ENCODE measurements at regions not wholly inside any gene's neighbourhood (a gene's known extent, or its start where the extent isn't known, plus 50 kb on each side); places are given as distances from the start of the nearest gene placed in this dataset.

- Histone ChIP-seq H3K79me2 (ENCODE audit: insufficient read depth) (no peaks in the 10 kb centered on the region), H3K4me1 (ENCODE audit: control insufficient read depth in 1 of 2, insufficient read depth in 2 of 2, low read depth in 1 of 2, low read length in 1 of 2) (no peaks in the 10 kb centered on the region), H3K4me3 (ENCODE audit: low read depth in 2 of 2, low read length in 1 of 2) (no peak overlapping the region), H3K4me2 (no peak overlapping the region), H3K27ac (ENCODE audit: low read depth in 2 of 2, low read length in 1 of 2) (no peak overlapping the region), H3K36me3 (replicated peaks in 1 of 2; ENCODE audit: control insufficient read depth in 1 of 2, insufficient read depth in 2 of 2, low read length in 1 of 2) (no peaks in the 10 kb centered on the region), H3K27me3 (ENCODE audit: insufficient read depth) (peaks cover 5% of the 10 kb centered on the region; the same call in 1 of the 2 replicates), H2AFZ (ENCODE audit: low read depth) (no peak overlapping the region), H4K20me1 (ENCODE audit: insufficient read depth) (no peaks in the 10 kb centered on the region), H3K9ac (no peak overlapping the region), H3K9me2 (no peaks in the 10 kb centered on the region), H3F3A (replicated peaks; ENCODE audit: insufficient read depth) (no peaks in the 10 kb centered on the region), H3K9me3 (no peaks in the 10 kb centered on the region)
- TF ChIP-seq, protein P1, sequence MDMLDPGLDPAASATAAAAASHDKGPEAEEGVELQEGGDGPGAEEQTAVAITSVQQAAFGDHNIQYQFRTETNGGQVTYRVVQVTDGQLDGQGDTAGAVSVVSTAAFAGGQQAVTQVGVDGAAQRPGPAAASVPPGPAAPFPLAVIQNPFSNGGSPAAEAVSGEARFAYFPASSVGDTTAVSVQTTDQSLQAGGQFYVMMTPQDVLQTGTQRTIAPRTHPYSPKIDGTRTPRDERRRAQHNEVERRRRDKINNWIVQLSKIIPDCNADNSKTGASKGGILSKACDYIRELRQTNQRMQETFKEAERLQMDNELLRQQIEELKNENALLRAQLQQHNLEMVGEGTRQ (IDR thresholded peaks at IDR 0.05; ENCODE audit: borderline replicate concordance, low read depth, low read length): no peak
- TF ChIP-seq IRF3 (IDR thresholded peaks at IDR 0.05; ENCODE audit: low read depth, low read length) (no peak), ELF1 (IDR thresholded peaks at IDR 0.05) (no peak)
- no peak for DNase-seq
- POLR2A ChIA-PET: no interaction called here
- CTCF ChIA-PET: no interaction called here
Measured at GRCh38 chr5:3355126-3355525, 240.5 kb upstream of the IRX1 start.

DNA sequence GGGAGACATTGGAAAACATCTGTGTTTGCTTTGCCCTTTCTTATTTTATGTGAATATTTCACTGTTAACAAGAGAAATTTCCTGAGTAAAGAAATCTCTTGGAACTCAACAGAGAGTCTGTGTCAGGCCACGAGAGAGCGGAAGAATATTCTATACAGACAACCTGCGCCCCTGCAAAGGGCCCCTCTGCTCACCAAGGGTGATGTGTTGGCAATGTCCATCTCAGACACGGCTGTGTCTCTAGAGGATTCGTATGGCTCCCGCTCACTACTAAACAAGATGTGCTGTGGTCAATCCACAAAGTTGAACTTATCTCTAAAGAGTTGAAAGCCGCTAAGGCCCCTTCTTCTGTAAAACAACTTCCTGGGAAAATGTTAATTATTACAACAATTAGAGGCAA, 241.0 kb upstream of the IRX1 start:
- no peaks in the 10 kb centered on the region for H3K79me2 ChIP-seq (ENCODE audit: insufficient read depth)
- peaks cover 5% of the 10 kb centered on the region; the same call in 1 of the 2 replicates for H3K27me3 ChIP-seq (ENCODE audit: insufficient read depth)
- CTCF ChIA-PET: no interaction called here
- no peak overlapping the region for H3K9ac ChIP-seq
- no peaks in the 10 kb centered on the region for H3K9me2 ChIP-seq
- DNase-seq: no peak
- H3K36me3 ChIP-seq (replicated peaks in 1 of 2; ENCODE audit: control insufficient read depth in 1 of 2, insufficient read depth in 2 of 2, low read length in 1 of 2): no peaks in the 10 kb centered on the region
- no peak overlapping the region for H2AFZ ChIP-seq (ENCODE audit: low read depth)
- H3K4me3 ChIP-seq (ENCODE audit: low read depth in 2 of 2, low read length in 1 of 2): no peak overlapping the region
- 19% methylated on average over 7 of the region's 7 CpGs for WGBS (ENCODE audit: low lambda C conversion rate)
- no peak overlapping the region for H3K4me2 ChIP-seq
- POLR2A ChIA-PET: no interaction called here
- no peak for TF ChIP-seq RFX5 (IDR thresholded peaks at IDR 0.05; ENCODE audit: low read length)
- no peak for TF ChIP-seq TAF1 (IDR thresholded peaks at IDR 0.05; ENCODE audit: borderline replicate concordance, low read depth, low read length)
- no peak for TF ChIP-seq GABPA (IDR thresholded peaks at IDR 0.05; ENCODE audit: low read depth)
- no peak for TF ChIP-seq PBX3 (IDR thresholded peaks at IDR 0.05)
- TF ChIP-seq MXI1 (IDR thresholded peaks at IDR 0.05; ENCODE audit: low read depth, low read length): no peak
- TF ChIP-seq, protein P2, sequence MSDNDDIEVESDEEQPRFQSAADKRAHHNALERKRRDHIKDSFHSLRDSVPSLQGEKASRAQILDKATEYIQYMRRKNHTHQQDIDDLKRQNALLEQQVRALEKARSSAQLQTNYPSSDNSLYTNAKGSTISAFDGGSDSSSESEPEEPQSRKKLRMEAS (IDR thresholded peaks at IDR 0.05; ENCODE audit: low read depth): no peak
- TF ChIP-seq EZH2phosphoT487 (IDR thresholded peaks at IDR 0.05; ENCODE audit: borderline replicate concordance, low read depth): no peak
- TF ChIP-seq ELF1 (IDR thresholded peaks at IDR 0.05): no peak
- H4K20me1 ChIP-seq (ENCODE audit: insufficient read depth): no peaks in the 10 kb centered on the region
- H3F3A ChIP-seq (replicated peaks; ENCODE audit: insufficient read depth): no peaks in the 10 kb centered on the region
- no peaks in the 10 kb centered on the region for H3K9me3 ChIP-seq
- H3K4me1 ChIP-seq (ENCODE audit: control insufficient read depth in 1 of 2, insufficient read depth in 2 of 2, low read depth in 1 of 2, low read length in 1 of 2): no peaks in the 10 kb centered on the region
- H3K27ac ChIP-seq (ENCODE audit: low read depth in 2 of 2, low read length in 1 of 2): no peak overlapping the region
